OCI-LY3 (cell line): ENCODE measurements at regions not wholly inside any gene's neighbourhood (a gene's known extent, or its start where the extent isn't known, plus 50 kb on each side); places are given as distances from the start of the nearest gene placed in this dataset.

Source experiments
- H2AFZ ChIP-seq: fragments of 200-600, 300-600 bp; shearing (Covaris generic); 2 replicates; pipeline ENCODE4 v1.6.0; 2014; ENCODE audit warnings: antibody characterized with exemption, low read depth, low read length
- H3K27ac ChIP-seq: fragments of 200-600, 300-600 bp; sonication (generic); 2 replicates; pipeline ENCODE4 v1.5.1; 2014; ENCODE audit warnings: mild to moderate bottlenecking, low read length, moderate library complexity, mixed read lengths
- H3K27me3 ChIP-seq: fragments of 200-600, 300-600 bp; sonication (generic); 2 replicates; pipeline ENCODE4 v1.6.1; 2014; ENCODE audit warnings: low read depth, low read length, mixed read lengths
- H3K36me3 ChIP-seq: fragments of 200-600, 300-600 bp; sonication (generic); replicated peaks from 2 replicates; pipeline ENCODE3; 2014; ENCODE audit warnings: low read depth, low read length, mixed read lengths
- H3K4me1 ChIP-seq: fragments of 300-600, 200-600 bp; sonication (generic); 2 replicates; pipeline ENCODE4 v1.6.1; 2014; ENCODE audit warnings: low read length, mixed read lengths
- H3K4me2 ChIP-seq: fragments of 200-600, 300-600 bp; sonication (generic); 2 replicates; pipeline ENCODE4 v1.6.1; 2014; ENCODE audit warnings: low read length, mixed read lengths
- H3K4me3 ChIP-seq: fragments of 300-600, 200-600 bp; sonication (generic); 2 replicates; pipeline ENCODE4 v1.5.1; 2014; ENCODE audit warnings: antibody characterized with exemption, mild to moderate bottlenecking, low read length, moderate library complexity
- H3K79me2 ChIP-seq: fragments of 300-600, 200-600 bp; shearing (Covaris generic); 2 replicates; pipeline ENCODE4 v1.6.1; 2014; ENCODE audit warnings: mild to moderate bottlenecking, low read length, mixed read lengths
- H3K9ac ChIP-seq: fragments of 300-600, 200-600 bp; shearing (Covaris generic); 2 replicates; pipeline ENCODE4 v1.6.0; 2014; ENCODE audit warnings: mild to moderate bottlenecking, low read length, moderate library complexity
- H3K9me3 ChIP-seq: fragments of 200-600, 300-600 bp; shearing (Covaris generic); 2 replicates; pipeline ENCODE4 v1.6.1; 2014; ENCODE audit warnings: low read length, mixed read lengths; ENCODE audit not compliant: insufficient read depth
- H4K20me1 ChIP-seq: fragments of 200-600, 300-600 bp; sonication (generic); 2 replicates; pipeline ENCODE4 v1.6.1; 2016; ENCODE audit warnings: low read length, mixed read lengths; ENCODE audit not compliant: insufficient read depth
- CTCF ChIP-seq: fragments of 200-600, 300-600 bp; sonication (generic); IDR thresholded peaks from 2 replicates; pipeline ENCODE4 v1.5.1; 2014; ENCODE audit warnings: antibody characterized with exemption, low read length, low read depth
- EZH2phosphoT487 ChIP-seq: fragments of 200-600 bp; shearing (Covaris generic); IDR thresholded peaks from 2 replicates; pipeline ENCODE4 v1.6.1; 2018; ENCODE audit warnings: antibody characterized with exemption, mixed run types, low read depth

- H3K4me1 ChIP-seq, result no peaks in the 10 kb centered on the region
- H2AFZ ChIP-seq, result no peak overlapping the region
- H3K27me3 ChIP-seq, result no peaks in the 10 kb centered on the region
- H3K36me3 ChIP-seq, result no peaks in the 10 kb centered on the region
- no peak overlapping the region for H3K9ac ChIP-seq
- TF ChIP-seq CTCF (no peak), EZH2phosphoT487 (no peak)
- no peaks in the 10 kb centered on the region for H3K79me2 ChIP-seq
- no peak overlapping the region for H3K4me2 ChIP-seq
- no peaks in the 10 kb centered on the region for H4K20me1 ChIP-seq
- no peaks in the 10 kb centered on the region for H3K9me3 ChIP-seq
- H3K4me3 ChIP-seq, result no peak overlapping the region
- H3K27ac ChIP-seq, result no peak overlapping the region
These were observed 937.4 kb upstream of the NRXN1 start for GRCh38 chr2:51969347-51969746.

GRCh38 chr2:51960841-51961335 lies 929.0 kb upstream of the NRXN1 start:
- Histone ChIP-seq H3K9me3 (no peaks in the 10 kb centered on the region), H3K9ac (no peak overlapping the region)
- TF ChIP-seq EZH2phosphoT487, result no peak

GRCh38 chr2:51960281-51960680 lies 928.3 kb upstream of the NRXN1 start:
- no peaks in the 10 kb centered on the region for H3K4me1 ChIP-seq
- H3K4me2 ChIP-seq, result no peak overlapping the region
- TF ChIP-seq EZH2phosphoT487 (no peak), CTCF (no peak)
- no peaks in the 10 kb centered on the region for H3K79me2 ChIP-seq
- no peaks in the 10 kb centered on the region for H3K36me3 ChIP-seq
- no peak overlapping the region for H2AFZ ChIP-seq
- no peaks in the 10 kb centered on the region for H3K27me3 ChIP-seq
- no peak overlapping the region for H3K4me3 ChIP-seq
- H3K9me3 ChIP-seq, result no peaks in the 10 kb centered on the region; the same call in 1 of the 2 replicates
- no peak overlapping the region for H3K27ac ChIP-seq
- H3K9ac ChIP-seq, result no peak overlapping the region
- no peaks in the 10 kb centered on the region for H4K20me1 ChIP-seq

More at GRCh38 chr2:51960841-51961335, 929.0 kb upstream of the NRXN1 start:
- no peaks in the 10 kb centered on the region for H3K79me2 ChIP-seq
- H3K36me3 ChIP-seq, result no peaks in the 10 kb centered on the region
- H3K27me3 ChIP-seq, result no peaks in the 10 kb centered on the region
- no peak overlapping the region for H3K4me2 ChIP-seq
- H3K4me1 ChIP-seq, result no peaks in the 10 kb centered on the region
- H3K27ac ChIP-seq, result no peak overlapping the region
- H2AFZ ChIP-seq, result no peak overlapping the region
- no peak overlapping the region for H3K4me3 ChIP-seq
- no peaks in the 10 kb centered on the region for H4K20me1 ChIP-seq

- Histone ChIP-seq H3K79me2 (no peaks in the 10 kb centered on the region), H3K9me3 (no peaks in the 10 kb centered on the region; the same call in 1 of the 2 replicates), H3K36me3 (no peaks in the 10 kb centered on the region), H3K4me2 (no peak overlapping the region), H4K20me1 (no peaks in the 10 kb centered on the region), H3K4me1 (no peaks in the 10 kb centered on the region), H2AFZ (no peak overlapping the region), H3K4me3 (no peak overlapping the region), H3K9ac (no peak overlapping the region), H3K27ac (no peak overlapping the region), H3K27me3 (no peaks in the 10 kb centered on the region)
- TF ChIP-seq CTCF (no peak), EZH2phosphoT487 (no peak)
These were observed 927.8 kb upstream of the NRXN1 start for GRCh38 chr2:51959696-51960095.

- Histone ChIP-seq H3K9me3 (peaks cover 5% of the 10 kb centered on the region), H3K36me3 (no peaks in the 10 kb centered on the region), H3K27ac (no peak overlapping the region), H3K9ac (no peak overlapping the region), H3K79me2 (no peaks in the 10 kb centered on the region), H3K4me2 (no peak overlapping the region), H3K27me3 (no peaks in the 10 kb centered on the region), H2AFZ (no peak overlapping the region), H3K4me3 (no peak overlapping the region), H3K4me1 (no peaks in the 10 kb centered on the region), H4K20me1 (no peaks in the 10 kb centered on the region)
- TF ChIP-seq EZH2phosphoT487, result no peak
- TF ChIP-seq CTCF, result no peak
These were observed 922.0 kb upstream of the NRXN1 start for GRCh38 chr2:51953931-51954330.
